GM12891 (cell line): ENCODE measurements at regions not wholly inside any gene's neighbourhood (a gene's known extent, or its start where the extent isn't known, plus 50 kb on each side); places are given as distances from the start of the nearest gene placed in this dataset.

ENCODE experiments used
- POLR2A ChIP-seq: IDR thresholded peaks from 2 replicates; pipeline ENCODE4 v1.6.1; 2011; ENCODE audit warnings: low read depth, low read length, control low read depth
- POLR2AphosphoS5 ChIP-seq: IDR thresholded peaks from 2 replicates; pipeline ENCODE4 v1.6.1; 2011; ENCODE audit warnings: low read depth, low read length, control low read depth

- TF ChIP-seq POLR2A: no peak
- TF ChIP-seq POLR2AphosphoS5: no peak
These were observed 304.5 kb downstream of the GRIN2B start for GRCh38 chr12:13676880-13677279.
